B cell (primary cell): ENCODE measurements at regions not wholly inside any gene's neighbourhood (a gene's known extent, or its start where the extent isn't known, plus 50 kb on each side); places are given as distances from the start of the nearest gene placed in this dataset.

Experiments
- EZH2 ChIP-seq: IDR thresholded peaks from 2 replicates; pipeline ENCODE4 v1.6.1; 2012; ENCODE audit warnings: borderline replicate concordance, low read depth, mild to moderate bottlenecking, moderate library complexity, low read length; ENCODE audit not compliant: insufficient read depth, poor library complexity, severe bottlenecking
- TF ChIP-seq, protein P1 (sequence below): fragments of 200-600 bp; IDR thresholded peaks from one replicate; pipeline ENCODE4 v1.8.0; 2022; ENCODE audit warnings: antibody characterized with exemption, mild to moderate bottlenecking

- TF ChIP-seq, protein P1, sequence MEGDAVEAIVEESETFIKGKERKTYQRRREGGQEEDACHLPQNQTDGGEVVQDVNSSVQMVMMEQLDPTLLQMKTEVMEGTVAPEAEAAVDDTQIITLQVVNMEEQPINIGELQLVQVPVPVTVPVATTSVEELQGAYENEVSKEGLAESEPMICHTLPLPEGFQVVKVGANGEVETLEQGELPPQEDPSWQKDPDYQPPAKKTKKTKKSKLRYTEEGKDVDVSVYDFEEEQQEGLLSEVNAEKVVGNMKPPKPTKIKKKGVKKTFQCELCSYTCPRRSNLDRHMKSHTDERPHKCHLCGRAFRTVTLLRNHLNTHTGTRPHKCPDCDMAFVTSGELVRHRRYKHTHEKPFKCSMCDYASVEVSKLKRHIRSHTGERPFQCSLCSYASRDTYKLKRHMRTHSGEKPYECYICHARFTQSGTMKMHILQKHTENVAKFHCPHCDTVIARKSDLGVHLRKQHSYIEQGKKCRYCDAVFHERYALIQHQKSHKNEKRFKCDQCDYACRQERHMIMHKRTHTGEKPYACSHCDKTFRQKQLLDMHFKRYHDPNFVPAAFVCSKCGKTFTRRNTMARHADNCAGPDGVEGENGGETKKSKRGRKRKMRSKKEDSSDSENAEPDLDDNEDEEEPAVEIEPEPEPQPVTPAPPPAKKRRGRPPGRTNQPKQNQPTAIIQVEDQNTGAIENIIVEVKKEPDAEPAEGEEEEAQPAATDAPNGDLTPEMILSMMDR = no peak
- no peak for TF ChIP-seq EZH2
Observed at GRCh38 chr4:175376287-175376977, 435.6 kb downstream of the GPM6A start.
